Adrenal gland (tissue), 5 donors: ENCODE measurements at regions not wholly inside any gene's neighbourhood (a gene's known extent, or its start where the extent isn't known, plus 50 kb on each side); places are given as distances from the start of the nearest gene placed in this dataset.

Source experiments
- CTCF ChIP-seq, 6 experiments: fragments of 450-650 bp in 4 of 6; fragments of 200-600 bp in 2 of 6; sonication (generic) in 1 of 6; IDR thresholded peaks; 1 replicate in 5 of 6; 2 replicates in 1 of 6; pipeline versions ENCODE4 v1.5.1 to v1.8.0; 2016 to 2021; ENCODE audit warnings: antibody characterized with exemption in 6 of 6, mild to moderate bottlenecking in 2 of 6, moderate library complexity in 1 of 6
- POLR2A ChIP-seq, 2 donors: fragments of 450-650 bp; IDR thresholded peaks; one replicate each; pipeline ENCODE4 v1.6.1; 2017; ENCODE audit warnings: antibody characterized with exemption in 2 of 2, mild to moderate bottlenecking in 2 of 2, moderate library complexity in 1 of 2
- donor health status: DM: no; HTN: no; CAD: no.

DNA sequence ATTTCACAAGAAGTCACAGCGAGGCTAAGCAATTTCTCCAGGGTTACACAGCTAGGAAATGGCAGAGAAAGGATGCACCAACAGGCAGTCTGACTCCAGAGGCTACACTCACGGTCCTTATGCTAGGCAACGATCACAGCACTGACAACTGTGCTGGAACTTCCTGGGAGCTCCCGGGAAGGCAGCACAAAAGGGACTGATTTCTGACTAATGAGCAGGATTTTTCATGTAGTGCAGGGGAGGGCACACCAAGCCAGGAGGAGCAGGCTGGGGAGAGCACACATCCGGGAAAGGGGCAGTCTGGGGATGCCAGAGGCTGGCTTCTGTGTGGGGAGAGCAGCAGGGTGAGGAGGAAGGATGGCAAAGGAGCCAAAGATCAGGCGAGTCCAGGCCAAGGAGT, 486.7 kb downstream of the OMA1 start:
- TF ChIP-seq POLR2A (IDR thresholded peaks at IDR 0.05), result no peak
- no peak for TF ChIP-seq CTCF (IDR thresholded peaks at IDR 0.05)
